ENCODE measurements at regions not wholly inside any gene's neighbourhood (a gene's known extent, or its start where the extent isn't known, plus 50 kb on each side); places are given as distances from the start of the nearest gene placed in this dataset.

DNA sequence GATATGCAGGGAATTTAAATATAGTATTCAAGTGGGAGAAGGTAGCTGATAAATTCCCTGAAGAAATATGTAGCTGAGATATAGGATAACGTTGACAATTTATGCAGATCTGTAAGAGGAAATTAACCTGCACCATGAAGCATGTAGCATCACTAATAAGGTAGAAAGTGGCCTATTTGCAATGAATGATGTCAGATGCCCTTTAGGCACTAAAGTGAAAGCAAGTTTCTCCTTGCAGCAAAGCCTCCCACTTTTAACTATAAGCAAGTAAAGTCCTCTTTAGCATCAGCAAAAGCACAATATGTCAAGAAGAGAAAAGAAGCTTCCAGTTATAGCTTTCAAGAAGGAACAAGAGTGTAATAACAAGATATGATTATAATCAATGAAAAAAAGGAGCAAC lies 102.5 kb upstream of the SLITRK1 start:
- TF ChIP-seq CTCF (IDR thresholded peaks at IDR 0.05) = no peak
- TF ChIP-seq POLR2A (IDR thresholded peaks at IDR 0.05) = no peak

Measured in adrenal gland (tissue), 5 donors.